KOPT-K1 (cell line): ENCODE measurements at regions not wholly inside any gene's neighbourhood (a gene's known extent, or its start where the extent isn't known, plus 50 kb on each side); places are given as distances from the start of the nearest gene placed in this dataset.
"Not testable (repeated sequence)": the region's sequence is repeated elsewhere in the genome, so short reads cannot be mapped to it uniquely, and the experiment has no call there.

Experiments
- H3K27ac ChIP-seq: fragments of 200-600 bp; sonication (generic); 2 replicates; pipeline ENCODE4 v1.5.1; 2016; ENCODE audit warnings: antibody characterized with exemption, mild to moderate bottlenecking, low read depth, low read length; ENCODE audit not compliant: poor library complexity, severe bottlenecking
- H3K36me3 ChIP-seq: fragments of 200-600 bp; sonication (generic); 2 replicates; pipeline ENCODE4 v1.5.1; 2017; ENCODE audit warnings: antibody characterized with exemption, mild to moderate bottlenecking, low read length, moderate library complexity; ENCODE audit not compliant: insufficient read depth
- H3K9me3 ChIP-seq: fragments of 200-600 bp; sonication (generic); 2 replicates; pipeline ENCODE4 v1.5.1; 2017; ENCODE audit warnings: antibody characterized with exemption, low read length, mild to moderate bottlenecking; ENCODE audit not compliant: insufficient read depth, poor library complexity, severe bottlenecking

GRCh38 chr11:50088231-50088630 is 55.6 kb downstream of the OR4C45 start:
- H3K9me3 ChIP-seq: no peaks in the 10 kb centered on the region
- H3K36me3 ChIP-seq: no peaks in the 10 kb centered on the region
- H3K27ac ChIP-seq: no peak overlapping the region

- Histone ChIP-seq H3K36me3 (no peaks in the 10 kb centered on the region), H3K27ac (no peak overlapping the region), H3K9me3 (no peaks in the 10 kb centered on the region)
These were observed 65.6 kb downstream of the OR4C45 start for GRCh38 chr11:50098186-50098725.

- Histone ChIP-seq H3K27ac (no peak overlapping the region), H3K36me3 (no peaks in the 10 kb centered on the region), H3K9me3 (no peaks in the 10 kb centered on the region)
These were observed 70.2 kb downstream of the OR4C45 start for GRCh38 chr11:50102916-50103315.

- not testable (repeated sequence) for H3K27ac ChIP-seq, H3K36me3 ChIP-seq, H3K9me3 ChIP-seq
These were observed 108.0 kb downstream of the OR4C45 start for GRCh38 chr11:50140686-50141085.

GRCh38 chr11:50146308-50146707 is 113.6 kb downstream of the OR4C45 start:
- H3K27ac ChIP-seq, H3K36me3 ChIP-seq, H3K9me3 ChIP-seq: not testable (repeated sequence)

GRCh38 chr11:50147946-50148345 is 115.3 kb downstream of the OR4C45 start:
- H3K36me3 ChIP-seq, H3K27ac ChIP-seq, H3K9me3 ChIP-seq: not testable (repeated sequence)

- no peaks in the 10 kb centered on the region for H3K36me3 ChIP-seq
- no peaks in the 10 kb centered on the region for H3K9me3 ChIP-seq
These were observed 122.8 kb downstream of the OR4C45 start for GRCh38 chr11:50155508-50155907.

GRCh38 chr11:50164050-50164449 is 131.4 kb downstream of the OR4C45 start:
- Histone ChIP-seq H3K36me3 (no peaks in the 10 kb centered on the region), H3K9me3 (no peaks in the 10 kb centered on the region), H3K27ac (no peak overlapping the region)

More at GRCh38 chr11:50155508-50155907, 122.8 kb downstream of the OR4C45 start:
- no peak overlapping the region for H3K27ac ChIP-seq

GRCh38 chr11:50169634-50170033 is 137.0 kb downstream of the OR4C45 start:
- Histone ChIP-seq H3K9me3 (no peaks in the 10 kb centered on the region), H3K27ac (no peak overlapping the region), H3K36me3 (no peaks in the 10 kb centered on the region)

GRCh38 chr11:50170115-50170514 is 137.4 kb downstream of the OR4C45 start:
- no peak overlapping the region for H3K27ac ChIP-seq
- no peaks in the 10 kb centered on the region for H3K36me3 ChIP-seq
- H3K9me3 ChIP-seq: no peaks in the 10 kb centered on the region

GRCh38 chr11:50174189-50174588 is 141.5 kb downstream of the OR4C45 start:
- H3K36me3 ChIP-seq: no peaks in the 10 kb centered on the region
- no peak overlapping the region for H3K27ac ChIP-seq
- H3K9me3 ChIP-seq: no peaks in the 10 kb centered on the region

GRCh38 chr11:50174975-50175374 is 142.3 kb downstream of the OR4C45 start:
- Histone ChIP-seq H3K9me3 (no peaks in the 10 kb centered on the region), H3K36me3 (no peaks in the 10 kb centered on the region), H3K27ac (no peak overlapping the region)

GRCh38 chr11:50178737-50179136 is 146.1 kb downstream of the OR4C45 start:
- no peaks in the 10 kb centered on the region for H3K9me3 ChIP-seq
- no peaks in the 10 kb centered on the region for H3K36me3 ChIP-seq
- H3K27ac ChIP-seq: no peak overlapping the region

GRCh38 chr11:50181334-50181733 is 148.7 kb downstream of the OR4C45 start:
- Histone ChIP-seq H3K9me3 (no peaks in the 10 kb centered on the region), H3K27ac (no peak overlapping the region), H3K36me3 (no peaks in the 10 kb centered on the region)

GRCh38 chr11:50182486-50182885 is 149.8 kb downstream of the OR4C45 start:
- Histone ChIP-seq H3K27ac (no peak overlapping the region), H3K9me3 (no peaks in the 10 kb centered on the region), H3K36me3 (no peaks in the 10 kb centered on the region)

GRCh38 chr11:50183170-50183569 is 150.5 kb downstream of the OR4C45 start:
- H3K9me3 ChIP-seq, H3K36me3 ChIP-seq, H3K27ac ChIP-seq: not testable (repeated sequence)

- H3K27ac ChIP-seq: no peak overlapping the region
- no peaks in the 10 kb centered on the region for H3K9me3 ChIP-seq
- no peaks in the 10 kb centered on the region for H3K36me3 ChIP-seq
These were observed 153.5 kb downstream of the OR4C45 start for GRCh38 chr11:50186146-50186545.
